ENCODE measurements at regions not wholly inside any gene's neighbourhood (a gene's known extent, or its start where the extent isn't known, plus 50 kb on each side); places are given as distances from the start of the nearest gene placed in this dataset.
"Not testable (repeated sequence)": the region's sequence is repeated elsewhere in the genome, so short reads cannot be mapped to it uniquely, and the experiment has no call there.

DNA sequence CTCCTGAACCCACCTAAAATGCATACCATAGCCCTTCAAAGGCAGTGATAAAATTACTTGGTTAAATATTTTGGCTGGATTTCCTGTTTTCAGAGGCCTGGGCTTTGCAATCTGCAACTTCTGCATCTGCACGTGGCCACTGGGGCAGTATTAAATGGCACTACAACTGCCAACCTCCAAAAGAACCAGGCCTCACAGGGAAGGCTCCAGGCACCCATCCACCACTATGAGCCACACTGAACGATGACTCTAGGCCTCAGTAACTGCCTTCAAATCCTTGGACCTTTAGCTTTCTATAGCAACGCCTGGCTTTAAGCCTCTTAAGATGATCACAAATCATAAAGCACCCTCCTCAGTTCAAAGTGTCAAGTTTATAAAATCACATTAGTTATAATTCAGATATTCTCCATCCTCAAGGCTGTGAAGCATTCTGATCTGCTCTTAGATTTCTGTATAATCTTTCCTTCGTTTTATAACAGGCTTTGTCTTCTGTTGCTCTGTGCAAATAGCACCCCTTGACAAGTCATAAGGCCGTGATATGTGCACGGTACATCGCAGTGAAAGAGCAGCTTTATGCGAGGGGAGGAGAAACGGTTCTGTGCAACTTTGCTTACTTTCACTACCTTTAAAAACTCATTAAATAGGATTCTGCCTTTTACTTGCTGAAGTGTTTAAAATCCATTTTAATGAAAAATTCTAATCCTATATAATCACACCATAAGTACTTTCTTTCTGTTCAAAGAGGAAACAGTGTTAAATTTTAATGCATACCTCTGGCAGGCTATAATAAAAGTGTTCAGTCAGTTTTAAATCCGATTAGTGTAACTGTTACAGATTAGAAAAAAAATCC, 196.4 kb upstream of the G2E3 start:
- Histone ChIP-seq H3K4me1 (ENCODE audit: insufficient read depth, low read length) (0 out of 2 replicates have a peak, but pooled peaks cover 3% of the 10 kb centered on the region), H3K9me3 (ENCODE audit: control insufficient read depth, insufficient read depth, low read length) (no peaks in the 10 kb centered on the region), H3K36me3 (ENCODE audit: insufficient read depth, low read length) (no peaks in the 10 kb centered on the region), H3K9ac (ENCODE audit: low read depth, low read length) (no peak overlapping the region; the same call in 1 of the 2 replicates)

DNA sequence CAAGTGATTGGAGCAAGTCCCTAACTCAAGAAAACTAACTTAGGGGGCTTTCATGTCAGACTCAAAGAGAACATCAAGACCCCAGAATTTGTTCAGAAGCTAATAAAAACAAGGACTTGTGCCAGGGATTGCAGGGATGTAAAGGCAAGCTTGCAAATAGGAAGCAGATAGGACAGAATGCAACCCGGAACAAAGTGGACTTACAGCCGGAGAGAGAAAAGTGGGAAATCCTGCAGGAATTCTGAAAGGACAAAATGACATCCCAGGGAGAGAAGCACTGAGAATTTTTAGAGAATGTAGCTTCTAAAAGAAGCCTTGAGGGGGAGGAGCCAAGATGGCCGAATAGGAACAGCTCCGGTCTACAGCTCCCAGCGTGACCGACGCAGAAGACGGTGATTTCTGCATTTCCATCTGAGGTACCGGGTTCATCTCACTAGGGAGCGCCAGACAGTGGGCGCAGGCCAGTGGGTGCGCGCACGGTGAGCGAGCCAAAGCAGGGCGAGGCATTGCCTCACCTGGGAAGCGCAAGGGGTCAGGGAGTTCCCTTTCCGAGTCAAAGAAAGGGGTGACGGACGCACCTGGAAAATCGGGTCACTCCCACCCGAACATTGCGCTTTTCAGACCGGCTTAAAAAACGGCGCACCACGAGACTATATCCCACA, 195.6 kb upstream of the G2E3 start:
- not testable (repeated sequence) for H3K4me1 ChIP-seq (ENCODE audit: insufficient read depth, low read length); H3K36me3 ChIP-seq (ENCODE audit: insufficient read depth, low read length); H3K9me3 ChIP-seq (ENCODE audit: control insufficient read depth, insufficient read depth, low read length)
- peak overlapping the region; percentile 33; the same call in 1 of the 2 replicates for H3K9ac ChIP-seq (ENCODE audit: low read depth, low read length)

DNA sequence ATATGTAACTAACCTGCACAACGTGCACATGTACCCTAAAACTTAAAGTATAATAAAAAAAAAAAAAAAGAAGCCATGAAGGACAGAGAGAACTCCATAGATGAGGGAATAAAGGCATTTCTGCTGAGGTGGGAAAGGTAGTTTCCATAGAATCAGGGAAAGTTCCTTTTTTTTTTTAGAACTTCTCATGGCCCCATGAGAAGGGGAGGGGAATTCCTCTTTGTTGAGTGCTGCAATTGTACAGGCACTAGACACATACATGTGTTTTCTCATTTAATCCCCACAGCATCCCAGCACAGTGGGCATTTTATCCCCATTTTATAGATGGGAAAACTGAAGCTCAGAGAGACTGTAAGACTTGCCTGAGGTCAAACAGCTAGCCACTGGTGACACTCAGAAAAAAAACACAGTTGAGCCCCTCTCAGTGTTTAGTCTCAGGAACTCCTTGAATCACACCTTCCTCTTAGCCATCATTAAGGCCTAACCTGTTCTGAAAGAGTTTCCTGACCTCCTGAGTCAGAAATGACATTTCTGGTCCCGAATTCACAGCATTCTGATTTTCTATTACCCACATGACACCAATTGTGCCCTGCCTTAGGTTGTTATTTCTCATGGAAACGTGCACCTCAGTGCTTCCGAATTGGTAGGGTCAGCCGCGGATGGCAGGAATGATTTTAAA, 189.3 kb upstream of the G2E3 start:
- no peak overlapping the region for H3K9ac ChIP-seq (ENCODE audit: low read depth, low read length)
- H3K4me1 ChIP-seq (ENCODE audit: insufficient read depth, low read length) = no peaks in the 10 kb centered on the region
- H3K36me3 ChIP-seq (ENCODE audit: insufficient read depth, low read length) = no peaks in the 10 kb centered on the region
- no peaks in the 10 kb centered on the region for H3K9me3 ChIP-seq (ENCODE audit: control insufficient read depth, insufficient read depth, low read length)

DNA sequence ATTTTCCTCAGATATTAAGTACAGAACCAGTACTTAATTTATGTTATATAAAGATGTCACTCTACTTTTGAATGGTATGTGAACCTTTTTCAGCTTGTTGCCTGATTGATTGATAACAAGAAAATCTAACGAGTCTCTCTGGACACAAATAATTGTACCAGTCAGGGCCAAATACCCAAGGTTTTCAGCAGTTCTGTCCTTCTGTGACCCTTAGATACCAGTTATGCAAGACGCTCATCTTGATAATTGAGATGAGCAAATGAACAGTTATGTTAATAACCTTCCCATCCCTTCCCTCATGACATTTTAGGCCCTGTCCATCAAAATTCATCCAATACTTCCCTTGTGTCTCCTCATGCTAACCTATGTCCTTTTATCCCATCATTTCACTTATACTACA, 185.9 kb upstream of the G2E3 start:
- H3K9ac ChIP-seq (ENCODE audit: low read depth, low read length) = no peak overlapping the region
- H3K4me1 ChIP-seq (ENCODE audit: insufficient read depth, low read length) = no peaks in the 10 kb centered on the region
- no peaks in the 10 kb centered on the region for H3K36me3 ChIP-seq (ENCODE audit: insufficient read depth, low read length)
- H3K9me3 ChIP-seq (ENCODE audit: control insufficient read depth, insufficient read depth, low read length) = no peaks in the 10 kb centered on the region

DNA sequence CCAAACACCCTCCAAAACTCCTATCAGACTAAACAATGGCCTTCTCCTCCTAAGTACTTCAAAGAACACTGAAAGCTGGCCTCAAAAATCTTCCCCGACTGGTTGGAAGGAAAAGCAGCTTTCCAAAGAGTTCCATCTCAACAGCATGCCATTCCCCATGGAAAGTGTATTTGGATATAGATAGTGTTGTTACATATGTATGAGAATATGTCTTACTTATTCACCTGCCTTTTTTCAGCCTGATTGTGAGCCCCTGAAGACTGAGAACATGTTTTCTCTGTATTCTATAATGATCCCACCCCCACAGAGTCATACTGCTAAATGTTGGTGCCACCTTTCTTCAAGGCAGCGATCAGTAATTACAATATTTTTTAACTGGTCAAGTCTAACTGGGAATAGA, 185.4 kb upstream of the G2E3 start:
- Histone ChIP-seq H3K9ac (ENCODE audit: low read depth, low read length) (no peak overlapping the region), H3K36me3 (ENCODE audit: insufficient read depth, low read length) (no peaks in the 10 kb centered on the region), H3K9me3 (ENCODE audit: control insufficient read depth, insufficient read depth, low read length) (no peaks in the 10 kb centered on the region), H3K4me1 (ENCODE audit: insufficient read depth, low read length) (no peaks in the 10 kb centered on the region)

DNA sequence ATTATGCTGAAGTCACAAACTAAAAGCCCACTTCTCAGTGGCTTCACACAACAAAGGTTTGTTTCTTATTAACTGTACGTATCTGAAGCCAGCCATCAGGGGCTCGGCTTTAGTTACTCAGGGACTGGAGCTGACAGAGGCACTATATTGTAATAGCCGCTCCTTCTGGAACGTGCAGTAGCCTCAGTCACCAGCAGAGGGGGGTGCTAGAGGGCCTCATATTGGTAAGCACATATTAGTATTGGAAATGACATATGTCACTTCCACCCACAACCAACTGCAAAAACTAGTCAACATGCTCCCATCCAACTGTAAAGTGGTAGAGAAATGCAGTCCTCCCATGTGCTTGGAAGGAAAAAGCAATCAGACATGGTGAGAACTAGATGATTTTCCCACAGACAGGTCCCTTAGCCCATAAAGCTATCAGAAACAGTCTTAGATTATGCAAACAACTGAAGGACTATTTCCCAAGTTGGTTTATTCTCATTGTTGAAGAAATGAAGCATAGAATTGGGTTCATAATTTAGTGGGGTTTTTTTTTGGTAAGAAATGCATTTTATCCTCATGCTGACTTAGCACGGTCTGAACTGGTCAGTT, 183.6 kb upstream of the G2E3 start:
- H3K4me1 ChIP-seq (ENCODE audit: insufficient read depth, low read length) = no peaks in the 10 kb centered on the region
- H3K9me3 ChIP-seq (ENCODE audit: control insufficient read depth, insufficient read depth, low read length) = no peaks in the 10 kb centered on the region
- H3K9ac ChIP-seq (ENCODE audit: low read depth, low read length) = no peak overlapping the region
- H3K36me3 ChIP-seq (ENCODE audit: insufficient read depth, low read length) = no peaks in the 10 kb centered on the region

DNA sequence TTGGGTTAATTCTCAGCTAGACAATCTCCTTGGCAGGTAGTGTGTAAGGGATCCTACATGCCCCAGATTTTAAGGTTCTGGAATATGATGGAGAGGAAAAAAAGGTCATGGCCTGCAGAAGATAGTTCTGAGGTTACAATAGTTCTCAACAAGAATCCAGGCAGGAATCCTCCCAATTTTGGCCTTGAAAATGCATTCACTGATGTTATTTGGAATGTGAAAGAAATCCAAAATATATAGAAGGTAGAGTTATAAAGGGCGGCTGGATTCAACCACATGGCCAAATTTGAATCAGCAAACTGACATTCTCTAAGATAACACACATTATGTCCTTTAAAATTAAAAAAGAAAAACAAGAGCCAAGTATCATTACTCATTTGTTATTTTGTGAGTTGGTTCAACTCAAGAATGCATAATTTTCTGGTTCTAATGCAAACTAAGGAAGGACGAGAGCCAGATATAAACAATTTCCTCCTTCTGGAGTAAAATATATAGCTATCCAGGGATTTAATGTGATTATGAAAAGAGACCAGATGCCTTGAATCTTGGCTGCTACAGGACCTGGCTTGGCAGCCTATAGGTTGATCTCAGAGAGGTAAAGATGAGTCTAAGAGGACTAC, 177.0 kb upstream of the G2E3 start:
- H3K36me3 ChIP-seq (ENCODE audit: insufficient read depth, low read length) = no peaks in the 10 kb centered on the region
- no peak overlapping the region for H3K9ac ChIP-seq (ENCODE audit: low read depth, low read length)
- H3K9me3 ChIP-seq (ENCODE audit: control insufficient read depth, insufficient read depth, low read length) = no peaks in the 10 kb centered on the region
- no peaks in the 10 kb centered on the region for H3K4me1 ChIP-seq (ENCODE audit: insufficient read depth, low read length)

DNA sequence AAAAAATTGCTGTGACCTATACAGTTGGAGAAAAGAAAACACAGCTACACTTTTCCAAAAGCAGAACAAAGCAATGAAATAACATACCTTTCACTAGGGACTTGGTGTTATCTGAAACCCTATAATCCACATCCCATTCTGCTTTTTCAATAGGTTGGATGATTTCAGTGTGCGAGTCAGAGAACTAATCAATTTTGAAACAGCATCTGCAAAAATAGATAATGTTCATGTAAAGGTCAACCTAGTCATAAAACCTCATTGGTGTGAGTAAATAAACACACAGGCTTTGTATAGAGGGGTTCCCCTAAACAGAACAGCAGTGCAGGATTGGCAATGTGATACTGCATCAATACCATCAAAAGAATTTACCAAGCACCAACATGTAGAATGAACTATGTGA, 173.0 kb upstream of the G2E3 start:
- Histone ChIP-seq H3K4me1 (ENCODE audit: insufficient read depth, low read length) (no peaks in the 10 kb centered on the region), H3K9me3 (ENCODE audit: control insufficient read depth, insufficient read depth, low read length) (no peaks in the 10 kb centered on the region), H3K36me3 (ENCODE audit: insufficient read depth, low read length) (no peaks in the 10 kb centered on the region), H3K9ac (ENCODE audit: low read depth, low read length) (no peak overlapping the region)

DNA sequence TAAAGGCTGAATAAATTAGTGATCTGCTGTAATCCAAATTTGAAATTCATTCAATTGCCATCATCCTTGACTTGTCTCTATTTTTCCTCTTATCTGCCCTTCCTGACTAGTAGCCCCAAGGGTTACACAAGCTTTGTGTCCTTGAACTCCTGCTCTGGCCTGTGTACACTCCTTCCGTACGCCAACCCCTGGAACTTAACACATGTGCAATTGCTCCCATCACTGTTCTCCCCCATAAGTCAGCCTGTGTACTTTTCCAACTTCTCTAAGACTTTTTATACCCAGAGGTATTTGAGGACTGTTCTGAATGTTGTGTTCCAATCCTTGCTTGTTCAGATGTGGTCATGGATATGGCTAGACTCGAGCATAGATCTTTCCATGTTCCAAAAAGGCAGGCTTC, 171.1 kb upstream of the G2E3 start:
- Histone ChIP-seq H3K36me3 (ENCODE audit: insufficient read depth, low read length) (no peaks in the 10 kb centered on the region), H3K9me3 (ENCODE audit: control insufficient read depth, insufficient read depth, low read length) (no peaks in the 10 kb centered on the region), H3K4me1 (ENCODE audit: insufficient read depth, low read length) (no peaks in the 10 kb centered on the region), H3K9ac (ENCODE audit: low read depth, low read length) (no peak overlapping the region)

DNA sequence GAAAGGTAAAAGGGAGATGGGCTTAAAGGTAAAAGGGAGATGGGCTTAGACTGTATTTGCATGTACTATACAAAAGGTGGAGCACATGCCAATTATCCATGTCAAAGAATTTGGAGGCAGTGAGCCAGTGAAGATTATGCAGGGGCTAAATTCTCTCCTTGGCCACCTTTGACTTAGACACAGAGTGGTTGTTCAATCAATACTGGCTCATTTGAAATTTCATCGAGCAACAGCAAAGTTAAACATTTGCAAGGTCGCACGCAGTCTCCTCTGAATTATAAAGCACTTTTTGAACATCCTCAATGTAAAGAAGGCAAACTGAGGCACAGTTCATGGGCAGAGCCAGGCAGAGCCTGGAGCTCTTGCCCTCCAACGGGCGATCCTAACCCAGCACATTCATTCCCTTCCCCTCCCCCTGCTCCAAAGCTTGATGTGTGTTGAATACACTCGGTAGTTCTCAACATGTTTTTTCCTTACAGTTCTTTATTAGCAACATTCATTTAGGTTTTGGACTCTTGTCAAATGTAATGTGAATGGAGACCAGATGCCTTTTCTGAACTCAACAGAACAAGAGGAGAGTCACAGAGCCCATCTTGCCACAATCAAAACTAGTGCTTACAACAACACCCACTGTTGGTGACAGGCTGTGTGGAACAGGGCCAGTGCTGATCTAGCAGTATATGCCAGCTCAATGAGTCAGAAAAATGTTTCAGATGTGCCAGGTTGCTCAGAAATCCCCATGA, 169.7 kb upstream of the G2E3 start:
- Histone ChIP-seq H3K4me1 (ENCODE audit: insufficient read depth, low read length) (no peaks in the 10 kb centered on the region), H3K9me3 (ENCODE audit: control insufficient read depth, insufficient read depth, low read length) (no peaks in the 10 kb centered on the region), H3K9ac (ENCODE audit: low read depth, low read length) (no peak overlapping the region), H3K36me3 (ENCODE audit: insufficient read depth, low read length) (no peaks in the 10 kb centered on the region)

DNA sequence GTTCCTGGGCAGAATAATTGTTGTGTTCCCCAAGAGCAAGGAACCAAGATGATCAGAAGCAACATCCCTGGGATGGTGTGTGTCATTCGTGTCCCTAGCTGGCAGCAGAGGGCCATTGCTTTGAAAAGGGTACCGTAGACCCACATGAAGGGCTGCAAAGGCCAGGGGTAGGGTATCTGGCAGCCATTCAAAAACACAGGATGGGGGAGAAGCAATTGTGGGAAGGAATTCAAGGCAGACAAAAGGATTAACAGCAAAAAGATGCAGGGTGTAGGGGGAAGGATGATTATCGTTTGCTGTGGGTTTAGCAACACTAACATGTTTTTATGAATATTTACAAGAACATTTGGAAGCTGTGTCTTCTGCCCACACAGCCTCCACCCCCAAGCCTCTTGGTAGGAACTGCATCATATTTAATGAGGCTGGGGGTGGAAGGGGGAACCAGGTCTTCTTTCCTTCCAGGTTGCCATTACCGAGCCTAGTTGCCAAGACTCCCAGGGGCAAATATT, 169.0 kb upstream of the G2E3 start:
- no peaks in the 10 kb centered on the region for H3K9me3 ChIP-seq (ENCODE audit: control insufficient read depth, insufficient read depth, low read length)
- no peak overlapping the region for H3K9ac ChIP-seq (ENCODE audit: low read depth, low read length)
- H3K4me1 ChIP-seq (ENCODE audit: insufficient read depth, low read length) = no peaks in the 10 kb centered on the region
- H3K36me3 ChIP-seq (ENCODE audit: insufficient read depth, low read length) = no peaks in the 10 kb centered on the region

DNA sequence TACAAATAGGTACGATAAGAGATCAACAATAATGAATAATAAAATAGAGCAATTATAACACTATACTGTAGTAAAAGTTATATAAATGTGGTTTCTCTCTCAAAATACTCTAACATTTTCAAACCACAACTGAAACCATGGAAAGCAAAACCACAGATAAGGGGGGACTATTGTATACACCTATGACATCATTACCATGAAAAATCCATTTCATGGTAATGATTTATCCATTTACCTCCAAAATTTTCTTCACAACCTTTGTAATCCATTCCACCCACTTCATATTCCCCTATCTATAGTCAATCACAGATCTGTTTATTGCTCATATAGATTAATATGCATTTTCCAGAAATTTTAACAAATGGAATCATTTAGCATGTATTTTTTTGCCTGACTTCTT, 163.9 kb upstream of the G2E3 start:
- Histone ChIP-seq H3K4me1 (ENCODE audit: insufficient read depth, low read length) (no peaks in the 10 kb centered on the region), H3K9ac (ENCODE audit: low read depth, low read length) (no peak overlapping the region), H3K9me3 (ENCODE audit: control insufficient read depth, insufficient read depth, low read length) (no peaks in the 10 kb centered on the region), H3K36me3 (ENCODE audit: insufficient read depth, low read length) (no peaks in the 10 kb centered on the region)

DNA sequence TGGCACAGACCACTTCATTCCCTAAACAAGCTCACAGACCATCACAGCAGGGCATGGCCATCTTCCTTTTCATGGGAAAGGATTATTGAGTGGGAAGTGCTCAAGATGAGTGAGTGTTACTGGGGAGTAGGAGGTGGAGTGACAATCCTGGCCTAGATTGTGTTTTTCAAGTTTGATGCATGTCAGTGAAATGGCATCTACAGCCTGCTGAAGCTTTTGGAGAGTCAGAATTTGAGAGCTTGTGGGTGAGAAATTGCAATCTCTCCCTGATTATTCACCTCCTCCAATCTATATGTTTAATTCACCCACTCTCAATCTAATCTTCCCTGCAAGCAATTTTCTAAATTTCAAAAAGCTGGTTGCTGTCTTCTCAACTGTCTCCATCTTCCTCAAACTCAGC, 156.1 kb upstream of the G2E3 start:
- no peaks in the 10 kb centered on the region for H3K9me3 ChIP-seq (ENCODE audit: control insufficient read depth, insufficient read depth, low read length)
- H3K4me1 ChIP-seq (ENCODE audit: insufficient read depth, low read length) = no peaks in the 10 kb centered on the region
- H3K9ac ChIP-seq (ENCODE audit: low read depth, low read length) = no peak overlapping the region
- no peaks in the 10 kb centered on the region for H3K36me3 ChIP-seq (ENCODE audit: insufficient read depth, low read length)
